Fibroblast of lung (primary cell): ENCODE measurements at regions not wholly inside any gene's neighbourhood (a gene's known extent, or its start where the extent isn't known, plus 50 kb on each side); places are given as distances from the start of the nearest gene placed in this dataset.
"Not testable (repeated sequence)": the region's sequence is repeated elsewhere in the genome, so short reads cannot be mapped to it uniquely, and the experiment has no call there.

Source experiments
- EZH2 ChIP-seq: IDR thresholded peaks from 2 replicates; pipeline ENCODE4 v1.5.1; 2012; ENCODE audit warnings: low read length, control low read depth, mild to moderate bottlenecking; ENCODE audit errors: missing control alignments
- TF ChIP-seq, protein P1 (sequence below), 2 donors: IDR thresholded peaks in 1 of 2; conservative IDR thresholded peaks in 1 of 2; 1 replicate in 1 of 2; 2 replicates in 1 of 2; pipeline ENCODE4 v1.5.1; 2011 to 2012; ENCODE audit warnings: low read length in 2 of 2, control low read depth in 1 of 2, inconsistent platforms in 1 of 2, low read depth in 1 of 2, mild to moderate bottlenecking in 1 of 2

DNA sequence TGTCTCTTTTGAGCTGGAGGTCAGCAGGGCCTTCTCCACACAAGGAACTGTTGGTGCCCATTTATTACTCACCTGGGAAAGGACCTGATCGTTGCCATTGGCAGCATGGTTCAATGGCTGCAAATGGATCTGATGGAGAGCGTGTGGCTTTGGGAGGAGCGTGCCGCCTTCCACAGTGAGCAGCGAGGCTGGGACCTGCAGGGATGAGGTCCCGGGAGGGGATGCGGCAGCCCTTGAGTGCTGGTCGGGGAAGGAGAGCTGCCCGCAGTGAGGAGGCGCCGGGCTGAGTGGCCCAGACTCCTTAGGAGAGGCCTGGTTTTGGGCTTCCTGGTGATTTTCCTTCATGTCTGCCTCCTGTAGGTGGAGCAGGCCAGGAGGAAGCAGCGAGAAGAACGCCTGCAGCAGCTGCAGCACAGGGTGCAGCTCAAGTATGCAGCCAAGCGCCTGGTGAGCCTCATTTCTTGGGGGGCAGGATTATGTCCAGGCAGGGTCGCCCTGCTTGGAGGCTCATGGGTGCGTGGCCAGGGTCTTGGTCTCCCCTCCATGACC, 86.0 kb upstream of the PZP start:
- TF ChIP-seq, protein P1, sequence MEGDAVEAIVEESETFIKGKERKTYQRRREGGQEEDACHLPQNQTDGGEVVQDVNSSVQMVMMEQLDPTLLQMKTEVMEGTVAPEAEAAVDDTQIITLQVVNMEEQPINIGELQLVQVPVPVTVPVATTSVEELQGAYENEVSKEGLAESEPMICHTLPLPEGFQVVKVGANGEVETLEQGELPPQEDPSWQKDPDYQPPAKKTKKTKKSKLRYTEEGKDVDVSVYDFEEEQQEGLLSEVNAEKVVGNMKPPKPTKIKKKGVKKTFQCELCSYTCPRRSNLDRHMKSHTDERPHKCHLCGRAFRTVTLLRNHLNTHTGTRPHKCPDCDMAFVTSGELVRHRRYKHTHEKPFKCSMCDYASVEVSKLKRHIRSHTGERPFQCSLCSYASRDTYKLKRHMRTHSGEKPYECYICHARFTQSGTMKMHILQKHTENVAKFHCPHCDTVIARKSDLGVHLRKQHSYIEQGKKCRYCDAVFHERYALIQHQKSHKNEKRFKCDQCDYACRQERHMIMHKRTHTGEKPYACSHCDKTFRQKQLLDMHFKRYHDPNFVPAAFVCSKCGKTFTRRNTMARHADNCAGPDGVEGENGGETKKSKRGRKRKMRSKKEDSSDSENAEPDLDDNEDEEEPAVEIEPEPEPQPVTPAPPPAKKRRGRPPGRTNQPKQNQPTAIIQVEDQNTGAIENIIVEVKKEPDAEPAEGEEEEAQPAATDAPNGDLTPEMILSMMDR (conservative IDR thresholded peaks at IDR 0.05 in 1 of 2, IDR thresholded peaks at IDR 0.05 in 1 of 2; ENCODE audit: low read depth in 1 of 2, low read length in 2 of 2), result not testable (repeated sequence)
- TF ChIP-seq EZH2, result not testable (repeated sequence)
